Urothelium cell line (cell line): ENCODE measurements at regions not wholly inside any gene's neighbourhood (a gene's known extent, or its start where the extent isn't known, plus 50 kb on each side); places are given as distances from the start of the nearest gene placed in this dataset.

Experiments used
- DNase-seq: peaks from one replicate; pipeline ENCODE4 v3.0.0; 2011; ENCODE audit warnings: low spot score, mixed read lengths
- FAIRE-seq: peaks from 2 replicates; lab custom pipeline; 2011; peaks lifted over from hg19 to GRCh38; lab: Jason Lieb, UNC

DNA sequence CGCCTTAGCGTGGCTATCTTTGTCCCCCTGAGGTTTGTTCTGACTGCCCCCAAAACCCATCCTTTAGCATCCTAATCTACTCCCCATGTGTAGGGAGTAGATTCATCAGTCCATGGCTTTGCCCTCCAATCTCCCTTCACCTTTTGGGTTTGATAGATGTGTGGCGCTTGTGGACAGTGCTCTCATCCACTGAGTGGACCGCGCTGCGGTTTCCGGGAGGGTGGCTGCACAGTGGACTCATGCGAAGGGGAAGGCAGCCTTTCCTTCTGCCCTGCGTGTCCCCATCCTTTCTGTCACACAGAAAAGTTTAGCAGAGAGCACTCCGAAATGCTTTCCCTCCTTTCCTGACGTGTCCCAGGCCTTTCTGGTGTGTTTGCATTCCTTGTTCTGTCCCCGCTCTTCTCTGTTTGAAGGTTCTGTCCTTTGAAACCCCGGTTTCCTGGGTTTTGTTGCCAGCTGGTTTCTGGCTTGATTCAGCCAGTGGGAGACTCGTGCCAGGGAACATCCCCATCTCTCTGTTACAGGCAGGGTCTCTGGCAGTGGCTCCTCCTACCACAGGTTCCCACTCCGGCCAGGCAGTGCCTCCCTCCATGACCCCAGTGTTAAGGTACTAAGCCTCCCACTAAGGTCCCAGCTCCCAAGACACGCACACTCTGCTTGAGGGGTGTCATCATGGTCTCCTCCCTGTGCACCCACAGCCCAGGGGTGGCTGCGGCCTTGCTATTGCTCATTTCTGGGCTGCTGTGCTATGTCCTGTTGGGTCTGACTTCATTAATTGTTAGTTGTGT lies 547.7 kb upstream of the DPP6 start:
- FAIRE-seq: no peak
- DNase-seq: no peak

DNA sequence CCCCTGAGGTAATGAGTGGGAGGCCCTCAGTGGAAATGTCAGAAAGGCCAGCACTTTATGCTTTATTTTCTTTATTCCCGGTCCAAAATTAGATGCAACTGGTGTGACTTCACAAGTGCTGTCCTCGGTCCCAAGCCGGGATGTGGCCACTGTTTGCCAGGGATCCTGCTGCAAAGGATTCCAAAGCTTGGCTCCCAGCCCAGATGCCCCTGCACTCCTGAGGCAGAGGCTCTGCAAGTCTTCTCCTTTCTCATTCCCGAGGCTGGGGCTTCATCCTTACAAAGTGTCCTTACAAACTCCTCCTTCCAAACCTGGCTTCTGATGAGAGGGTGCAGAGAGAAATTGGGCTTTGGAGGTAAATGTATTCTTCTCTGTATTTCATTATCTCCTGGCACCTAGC lies 544.3 kb upstream of the DPP6 start:
- no peak for FAIRE-seq

DNA sequence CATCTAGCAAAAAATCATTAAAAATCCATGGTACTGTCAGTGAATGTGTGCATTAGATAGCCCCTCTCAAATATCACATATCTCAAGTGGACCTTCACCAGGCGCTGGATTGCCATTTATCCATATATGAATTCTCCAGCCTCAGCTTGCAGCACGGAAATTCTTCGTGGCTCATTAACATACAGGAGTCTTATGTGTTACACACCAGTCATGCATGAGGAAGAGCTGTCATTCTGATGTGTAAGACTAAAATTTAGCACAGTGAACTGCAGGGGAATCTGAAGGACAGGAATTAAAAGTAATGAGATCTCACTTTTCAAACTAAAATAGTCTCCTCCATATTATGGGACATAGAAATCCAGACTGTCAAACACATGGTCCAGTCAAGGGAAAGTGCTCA lies 542.4 kb upstream of the DPP6 start:
- FAIRE-seq (no peak), DNase-seq (no peak)

More for the DNA sequence above, 544.3 kb upstream of the DPP6 start:
- DNase-seq: no peak

DNA sequence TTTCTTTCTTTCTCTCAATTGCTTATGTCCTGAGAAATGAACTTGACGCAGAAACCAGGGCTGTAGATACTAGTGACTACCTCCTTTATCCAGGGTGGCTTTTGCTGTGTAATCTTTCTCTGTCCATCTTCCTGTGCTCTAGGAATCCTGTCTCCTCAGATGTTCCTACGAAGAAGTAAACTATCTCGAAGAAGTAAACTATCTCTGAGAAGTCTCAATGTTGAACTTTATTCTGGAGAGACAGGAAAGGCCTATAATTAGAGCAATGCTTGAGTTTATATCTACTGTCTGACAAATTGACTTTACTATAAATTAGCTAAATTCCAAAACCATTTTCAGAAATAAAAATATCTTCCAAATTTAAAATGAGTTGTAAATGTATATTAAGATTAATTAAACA lies 541.5 kb upstream of the DPP6 start:
- DNase-seq (no peak), FAIRE-seq (no peak)

DNA sequence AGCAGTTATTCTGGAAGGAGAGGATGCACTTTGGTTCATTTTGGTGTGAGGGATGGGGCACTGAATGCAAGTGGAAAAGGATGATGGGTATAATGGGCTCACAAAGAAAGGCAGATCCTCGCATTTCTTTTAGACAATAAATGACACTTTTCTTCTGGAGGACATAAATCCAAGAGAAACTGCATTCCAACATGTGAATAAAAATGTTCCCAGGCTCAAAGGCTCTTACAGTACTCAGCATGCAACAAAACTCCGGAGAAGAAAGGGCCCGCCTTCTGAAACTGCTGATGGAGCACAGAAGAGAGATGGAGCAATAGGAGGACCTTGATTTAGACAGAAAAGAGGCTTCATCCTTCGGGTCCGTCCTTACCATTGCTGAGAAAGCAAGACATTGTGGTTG lies 538.2 kb upstream of the DPP6 start:
- FAIRE-seq: no peak
- no peak for DNase-seq

DNA sequence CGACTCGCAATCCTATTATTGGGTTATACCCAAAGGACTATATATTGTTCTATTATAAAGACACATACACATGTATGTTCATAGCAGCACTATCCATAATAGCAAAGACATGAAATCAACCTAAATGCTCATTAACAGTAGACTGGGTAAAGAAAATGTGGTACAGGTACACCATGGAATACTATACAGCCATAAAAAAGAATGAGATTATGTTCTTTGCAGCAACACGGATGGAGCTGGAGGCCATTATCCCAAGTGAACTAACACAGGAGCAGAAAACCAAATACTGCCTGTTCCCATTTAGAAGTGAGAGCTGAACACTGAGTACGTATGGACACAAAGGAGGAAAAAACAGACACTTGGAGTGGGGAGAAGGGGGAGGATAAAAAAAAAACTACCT lies 536.8 kb upstream of the DPP6 start:
- FAIRE-seq: no peak
- no peak for DNase-seq

DNA sequence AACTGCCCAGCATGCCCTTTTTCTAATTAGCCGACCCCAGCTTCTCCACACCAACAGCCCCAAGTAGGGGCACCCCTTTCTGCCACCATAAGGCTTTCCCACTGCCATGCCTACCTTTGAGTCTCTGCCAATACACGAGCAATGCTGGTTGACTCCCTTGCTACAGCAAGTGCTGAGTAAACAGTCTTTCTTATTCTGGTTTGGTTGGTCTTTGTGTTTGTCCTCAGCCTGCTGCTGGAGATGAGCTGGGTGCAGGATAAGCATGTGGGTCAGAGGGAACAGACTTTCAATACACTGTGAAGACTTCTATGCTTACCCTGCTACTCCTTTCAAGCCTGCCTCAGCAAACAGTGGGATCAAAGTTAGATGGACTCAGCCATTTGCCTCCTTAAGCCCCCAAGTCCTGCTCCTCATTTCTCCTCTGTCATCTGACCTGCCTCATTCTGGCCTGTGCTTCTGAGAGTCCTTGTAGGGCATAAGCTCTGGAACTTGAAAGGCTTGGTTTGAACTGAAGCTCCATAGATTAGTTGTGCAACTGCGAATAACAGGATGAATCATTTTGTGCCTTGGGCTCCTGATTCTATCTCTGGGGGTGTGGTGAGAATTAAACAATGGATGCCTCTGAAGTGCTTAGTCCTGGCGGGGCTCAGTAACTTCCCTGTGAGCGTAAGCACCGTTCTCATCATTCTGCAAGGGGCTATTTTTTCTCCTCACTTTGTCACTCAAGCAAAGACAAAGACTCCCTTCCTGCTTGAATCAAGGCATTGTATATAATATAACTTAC lies 533.8 kb upstream of the DPP6 start:
- no peak for DNase-seq
- FAIRE-seq: no peak

DNA sequence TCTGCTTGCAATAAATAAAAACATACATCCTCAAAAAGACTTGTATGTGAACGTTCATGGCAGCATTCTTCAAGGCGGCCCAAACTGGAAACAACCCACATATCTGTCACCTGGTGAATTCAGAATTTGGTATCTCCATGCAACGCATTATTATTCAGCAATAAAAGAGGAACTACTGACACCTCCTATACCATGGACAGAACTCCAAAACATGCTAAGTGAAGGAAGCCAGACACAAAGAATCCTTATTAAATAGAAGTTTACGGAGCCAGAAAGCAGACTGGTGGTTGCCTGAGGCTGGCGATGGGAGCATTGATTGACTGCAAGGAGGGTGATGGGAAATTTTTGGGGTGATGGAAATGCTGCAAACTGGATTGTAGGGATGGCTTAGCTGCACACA lies 530.8 kb upstream of the DPP6 start:
- FAIRE-seq: no peak
- no peak for DNase-seq

DNA sequence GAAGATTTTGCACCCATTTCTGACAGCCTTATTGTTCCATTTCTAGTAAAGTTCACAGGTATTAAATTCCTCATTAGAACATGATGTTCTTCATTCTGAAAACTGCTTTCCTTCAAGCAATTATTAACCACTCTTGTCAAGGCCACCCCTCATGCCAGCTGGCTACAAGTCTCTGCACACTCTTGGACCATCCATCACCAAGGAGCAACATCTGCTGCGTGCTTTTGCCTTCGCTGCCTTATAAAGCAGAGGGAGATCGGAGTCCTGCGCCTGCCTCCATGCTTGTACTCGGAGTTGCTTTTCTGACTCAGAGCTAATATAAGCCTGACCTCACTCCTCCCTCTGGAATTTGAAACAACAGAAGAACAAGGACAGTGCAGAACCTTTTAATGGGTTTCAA lies 529.9 kb upstream of the DPP6 start:
- FAIRE-seq: no peak
- no peak for DNase-seq

DNA sequence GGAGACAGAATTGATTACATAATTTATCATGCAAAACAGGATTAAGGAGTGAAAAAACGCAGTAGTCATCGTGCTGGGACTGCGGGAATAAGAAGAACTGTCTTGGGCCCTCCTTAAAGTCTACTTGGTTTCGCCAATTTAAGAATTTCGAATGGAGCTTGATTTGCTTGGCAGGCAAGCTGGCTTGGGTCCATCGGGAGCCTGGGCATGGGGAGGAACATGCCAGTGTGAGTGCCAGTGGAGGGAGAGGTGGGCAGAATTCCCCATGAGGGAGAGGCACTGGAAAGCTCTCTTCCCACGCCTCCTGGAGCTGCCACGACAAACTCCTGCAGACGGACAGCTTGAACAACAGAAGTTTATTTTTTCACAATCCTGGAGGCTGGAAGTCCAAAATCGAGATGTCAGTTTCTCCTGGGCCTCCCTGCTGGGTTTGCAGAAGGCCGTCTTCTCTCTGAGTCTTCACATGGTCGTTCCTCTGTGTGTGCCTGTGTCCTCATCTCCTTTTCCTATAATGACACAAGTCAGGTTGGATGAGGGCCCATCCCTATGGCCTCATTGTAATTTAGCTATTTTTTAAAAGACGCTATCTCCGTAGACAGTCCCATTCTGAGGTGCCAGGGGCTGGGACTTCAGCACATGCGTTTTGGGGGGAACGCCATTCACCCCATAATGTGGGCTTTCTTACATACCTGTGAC lies 528.7 kb upstream of the DPP6 start:
- no peak for FAIRE-seq
- DNase-seq: no peak

DNA sequence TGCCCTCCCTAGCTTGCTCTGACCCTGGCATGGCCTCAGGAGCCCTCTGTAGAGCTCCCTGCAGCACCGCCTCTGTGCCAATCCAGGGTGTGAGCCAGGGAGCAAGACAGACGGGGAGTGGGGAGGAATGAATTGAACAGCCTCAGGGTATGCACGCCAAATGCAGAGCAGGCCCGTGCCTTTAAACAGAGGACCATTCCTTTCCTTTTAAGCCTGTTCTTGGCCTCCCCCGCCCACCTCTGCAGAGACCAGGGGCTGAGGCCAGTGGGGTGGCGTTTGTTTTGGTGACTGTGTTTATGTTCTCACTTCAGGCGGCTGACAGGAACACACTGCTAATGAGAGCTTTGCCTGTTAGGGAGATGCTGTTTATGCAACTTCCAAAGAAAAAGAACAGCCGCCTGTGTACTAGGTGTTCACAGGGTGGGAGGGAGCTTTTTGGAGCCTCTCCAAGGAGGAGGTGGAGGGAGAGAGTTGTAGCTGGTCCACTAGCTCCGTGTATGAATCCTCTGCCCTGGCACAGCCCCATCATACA lies 528.1 kb upstream of the DPP6 start:
- DNase-seq: no peak
- no peak for FAIRE-seq

DNA sequence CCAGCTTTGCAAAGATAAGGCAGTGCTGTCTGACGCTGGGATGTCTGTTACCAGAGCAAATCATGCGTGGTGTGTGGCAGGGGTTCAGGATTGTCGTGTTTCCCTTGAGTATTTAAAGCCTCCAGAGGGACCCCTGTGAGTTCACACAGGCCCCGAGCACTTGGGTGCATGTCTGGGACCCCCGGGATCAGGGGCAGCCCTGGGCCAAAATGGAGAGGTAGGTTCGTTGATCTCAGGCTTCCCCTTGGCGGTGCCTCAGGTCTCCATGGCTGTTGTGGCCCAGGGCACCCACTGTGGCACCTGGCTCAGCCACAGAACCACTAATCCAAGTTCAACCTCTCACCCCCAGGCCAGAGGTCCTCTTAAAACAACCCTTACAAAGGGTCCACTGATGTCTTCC lies 523.1 kb upstream of the DPP6 start:
- DNase-seq (no peak), FAIRE-seq (no peak)

DNA sequence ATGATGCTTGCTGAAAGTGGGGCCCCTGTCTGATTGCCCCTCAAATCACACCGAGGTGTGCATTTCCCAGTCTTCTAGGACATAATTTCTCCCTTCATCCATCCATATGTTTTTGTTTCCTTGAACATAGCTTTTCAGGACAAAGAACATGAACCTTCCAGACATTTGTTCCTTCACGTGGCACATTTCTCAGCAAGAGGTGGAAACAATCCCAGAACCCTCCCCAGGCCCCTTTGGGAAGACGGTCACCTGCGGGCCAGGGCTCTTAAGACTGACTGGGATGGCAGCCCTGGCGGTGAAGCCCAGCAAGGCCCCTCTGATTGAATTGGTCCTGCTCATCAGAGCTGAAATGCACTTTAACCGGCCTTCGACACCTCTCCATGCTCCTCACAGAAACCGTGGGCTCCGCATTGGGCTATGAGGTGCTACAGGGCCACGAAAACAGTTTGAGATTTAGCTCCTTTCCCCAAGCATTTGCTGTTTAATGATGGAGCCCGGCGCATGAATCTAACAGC lies 522.5 kb upstream of the DPP6 start:
- FAIRE-seq (no peak), DNase-seq (no peak)

DNA sequence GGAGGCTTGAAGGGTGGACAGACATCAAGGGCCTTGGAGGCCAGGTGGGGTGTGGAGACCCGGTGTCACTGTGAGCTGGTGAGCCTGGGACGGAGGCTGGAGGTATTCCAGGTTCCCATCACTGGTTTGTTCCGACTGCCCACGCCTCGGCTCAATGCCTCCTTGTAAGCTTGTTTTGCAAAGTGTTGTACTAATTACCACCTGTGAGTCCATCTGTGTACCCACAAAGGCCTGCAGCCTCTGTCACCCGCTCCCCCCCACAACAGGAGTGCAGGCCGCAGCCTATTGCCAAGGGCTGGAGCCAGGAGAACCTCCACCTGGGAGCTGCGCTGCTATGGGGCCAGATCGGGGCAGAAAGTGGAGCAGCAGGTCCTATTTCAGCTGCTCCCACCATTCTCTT lies 521.8 kb upstream of the DPP6 start:
- FAIRE-seq (no peak), DNase-seq (no peak)

DNA sequence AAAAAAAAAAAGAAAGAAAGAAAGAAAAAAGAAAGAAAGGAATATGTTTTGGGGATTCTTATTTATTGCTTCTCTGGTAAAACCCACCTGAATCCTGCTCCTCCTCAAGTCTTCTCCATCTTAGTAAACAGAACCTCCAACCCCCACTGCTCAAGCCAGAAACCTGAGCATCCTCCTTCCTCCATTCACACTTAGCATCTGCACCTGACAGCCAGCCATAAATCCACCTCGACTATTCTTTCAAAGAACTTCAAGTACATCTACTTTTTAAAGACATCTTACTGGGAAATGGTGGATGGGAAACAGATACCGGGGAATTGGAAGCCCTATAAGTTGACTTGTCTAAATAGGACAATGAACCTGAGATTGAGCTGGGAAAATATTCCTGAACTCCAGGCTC lies 519.9 kb upstream of the DPP6 start:
- FAIRE-seq (no peak), DNase-seq (no peak)

DNA sequence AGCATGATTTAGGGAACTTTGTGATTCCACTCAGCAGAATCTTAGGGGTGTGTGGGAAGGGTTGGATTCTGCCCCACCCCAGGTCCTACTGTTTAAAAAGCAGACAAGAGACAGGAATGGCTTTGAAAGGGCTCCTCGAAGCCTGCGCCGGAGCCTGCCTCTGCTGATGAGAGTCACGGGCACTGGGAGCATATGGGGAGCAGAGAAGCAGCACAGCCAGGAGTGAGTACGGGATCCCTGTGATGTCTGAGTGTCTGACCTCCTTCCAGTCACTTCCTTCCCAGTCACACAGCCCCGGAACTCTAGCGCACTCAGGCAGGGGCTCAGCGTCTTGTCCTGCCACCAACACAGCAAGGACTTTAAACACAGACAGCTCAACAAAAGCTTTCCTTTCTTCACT lies 514.9 kb upstream of the DPP6 start:
- FAIRE-seq (no peak), DNase-seq (no peak)

DNA sequence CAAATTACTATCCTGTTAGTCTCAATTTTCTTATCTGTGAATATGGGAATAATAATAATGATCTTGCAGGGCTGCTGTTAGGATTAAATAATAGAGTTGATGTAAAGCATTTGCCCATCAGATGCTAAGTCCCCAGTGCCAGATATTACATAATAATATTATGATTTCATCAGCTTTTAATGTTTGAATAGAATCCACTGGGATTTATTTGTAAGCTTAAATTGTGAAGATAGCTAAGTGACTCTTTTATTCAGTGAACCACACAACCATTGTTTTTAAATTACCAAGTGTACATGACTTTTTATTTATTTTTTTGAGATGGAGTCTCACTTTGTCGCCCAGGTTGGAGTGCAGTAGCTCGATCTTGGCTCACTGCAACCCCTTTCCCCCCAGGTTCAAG lies 510.3 kb upstream of the DPP6 start:
- DNase-seq (no peak), FAIRE-seq (no peak)

DNA sequence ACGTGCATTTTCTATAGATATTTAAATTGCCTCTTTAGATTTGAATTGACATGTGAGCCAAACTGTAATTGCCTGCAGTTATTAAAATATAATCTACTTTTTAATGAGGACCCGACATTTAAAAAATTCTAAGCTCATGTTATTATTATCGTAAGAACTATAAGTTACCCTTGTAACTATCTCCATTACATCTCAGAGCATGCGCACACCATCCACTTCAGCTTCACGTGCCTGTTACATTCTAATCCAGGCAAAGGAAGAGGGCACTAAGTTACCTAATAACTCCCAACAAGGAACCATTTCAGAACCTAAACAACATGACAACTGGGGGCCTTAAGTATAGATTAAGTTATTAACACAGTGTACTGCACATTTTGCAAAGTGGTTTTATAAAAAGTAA lies 509.0 kb upstream of the DPP6 start:
- FAIRE-seq (no peak), DNase-seq (no peak)

DNA sequence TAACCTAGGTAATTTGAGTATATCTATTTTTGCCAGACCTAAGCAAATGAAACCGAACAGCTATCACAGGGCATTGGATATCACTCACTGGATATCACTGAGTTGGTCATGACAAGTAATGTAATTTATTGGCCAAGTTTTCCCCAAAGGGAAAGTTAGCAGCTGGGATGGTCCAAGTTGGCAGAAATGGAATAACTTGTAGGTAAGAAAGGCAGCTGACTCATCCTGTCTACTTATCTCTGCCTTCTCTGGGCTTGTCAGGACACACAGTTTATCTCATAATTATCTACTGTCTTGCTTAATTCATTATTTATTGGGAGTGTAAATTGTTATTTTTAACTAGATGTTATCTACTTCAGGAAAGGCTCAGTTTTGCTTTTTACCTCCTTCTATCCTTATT lies 502.0 kb upstream of the DPP6 start:
- DNase-seq (no peak), FAIRE-seq (no peak)

DNA sequence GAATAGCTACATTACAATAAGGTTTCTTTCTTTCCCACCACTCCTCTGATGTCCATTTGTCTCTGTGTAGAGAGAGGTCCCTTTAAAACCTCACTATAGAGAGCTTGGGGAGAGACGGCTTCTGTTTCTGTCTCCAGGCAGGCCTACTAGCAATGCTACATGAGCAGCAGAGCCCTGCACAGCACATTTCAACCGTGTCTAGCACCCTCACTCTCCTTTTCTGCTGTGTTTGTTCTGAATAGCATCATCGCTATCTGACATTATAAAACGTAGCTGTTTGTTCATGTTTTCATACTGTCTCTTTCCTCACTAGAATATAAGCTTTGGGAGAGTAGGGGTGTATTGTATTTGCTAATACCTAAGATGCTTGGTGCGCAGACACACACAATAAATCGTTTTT lies 487.8 kb upstream of the DPP6 start:
- DNase-seq (no peak), FAIRE-seq (no peak)

DNA sequence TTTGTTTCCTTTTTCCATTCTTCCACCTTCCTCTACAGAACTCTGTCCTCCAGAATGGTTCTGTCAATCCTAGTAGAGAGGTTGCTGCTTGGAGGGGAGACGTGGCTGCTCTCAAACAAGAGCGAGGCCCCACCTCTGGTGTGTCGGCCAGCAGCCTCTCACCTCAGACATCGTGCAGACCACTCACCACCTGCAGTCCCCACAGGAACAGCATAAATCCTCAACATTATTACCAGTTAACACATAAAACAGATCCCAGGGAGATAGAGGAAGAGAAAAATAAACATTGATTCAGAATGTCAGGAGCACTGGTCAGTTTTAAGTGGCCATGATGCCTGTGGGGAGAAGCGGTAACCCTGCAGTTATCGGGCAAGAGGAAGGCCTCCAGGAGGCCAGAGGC lies 485.9 kb upstream of the DPP6 start:
- DNase-seq: no peak
- no peak for FAIRE-seq
